ENCODE measurements at regions not wholly inside any gene's neighbourhood (a gene's known extent, or its start where the extent isn't known, plus 50 kb on each side); places are given as distances from the start of the nearest gene placed in this dataset.
"Not testable (repeated sequence)": the region's sequence is repeated elsewhere in the genome, so short reads cannot be mapped to it uniquely, and the experiment has no call there.

GRCh38 chr12:4156317-4156716 is 117.2 kb upstream of the CCND2 start:
- no peak for DNase-seq (ENCODE audit: low spot score)

GRCh38 chr12:4154672-4155225 is 118.8 kb upstream of the CCND2 start:
- no peak for DNase-seq (ENCODE audit: low spot score)

GRCh38 chr12:4153343-4153892 is 120.1 kb upstream of the CCND2 start:
- DNase-seq (ENCODE audit: low spot score) = no peak

- DNase-seq (ENCODE audit: low spot score) = no peak
Measured at GRCh38 chr12:4152145-4152795, 121.3 kb upstream of the CCND2 start.

GRCh38 chr12:4151362-4152121 is 122.0 kb upstream of the CCND2 start:
- no peak for DNase-seq (ENCODE audit: low spot score)

GRCh38 chr12:4150355-4150754 is 123.2 kb upstream of the CCND2 start:
- not testable (repeated sequence) for DNase-seq (ENCODE audit: low spot score)

GRCh38 chr12:4148418-4149056 is 125.0 kb upstream of the CCND2 start:
- DNase-seq (ENCODE audit: low spot score) = peak; percentile 69

- DNase-seq (ENCODE audit: low spot score) = no peak
Measured at GRCh38 chr12:4147031-4147481, 126.5 kb upstream of the CCND2 start.

- DNase-seq (ENCODE audit: low spot score) = no peak
Measured at GRCh38 chr12:4145990-4146859, 127.3 kb upstream of the CCND2 start.

- no peak for DNase-seq (ENCODE audit: low spot score)
Measured at GRCh38 chr12:4144676-4145075, 128.9 kb upstream of the CCND2 start.

- no peak for DNase-seq (ENCODE audit: low spot score)
Measured at GRCh38 chr12:4143896-4144295, 129.7 kb upstream of the CCND2 start.

GRCh38 chr12:4141348-4142270 is 132.0 kb upstream of the CCND2 start:
- no peak for DNase-seq (ENCODE audit: low spot score)

GRCh38 chr12:4140581-4141301 is 132.8 kb upstream of the CCND2 start:
- DNase-seq (ENCODE audit: low spot score) = no peak

- DNase-seq (ENCODE audit: low spot score) = no peak
Measured at GRCh38 chr12:4139191-4139590, 134.4 kb upstream of the CCND2 start.

- not testable (repeated sequence) for DNase-seq (ENCODE audit: low spot score)
Measured at GRCh38 chr12:4138532-4138931, 135.0 kb upstream of the CCND2 start.

- DNase-seq (ENCODE audit: low spot score) = no peak
Measured at GRCh38 chr12:4138051-4138450, 135.5 kb upstream of the CCND2 start.

GRCh38 chr12:4137441-4137840 is 136.1 kb upstream of the CCND2 start:
- no peak for DNase-seq (ENCODE audit: low spot score)

- DNase-seq (ENCODE audit: low spot score) = peak; percentile 58
Measured at GRCh38 chr12:4137015-4137414, 136.5 kb upstream of the CCND2 start.

GRCh38 chr12:4135919-4136605 is 137.5 kb upstream of the CCND2 start:
- peak; percentile 64 for DNase-seq (ENCODE audit: low spot score)

Measured in pons (tissue), 1 donor.